H1 (cell line): ENCODE measurements at regions not wholly inside any gene's neighbourhood (a gene's known extent, or its start where the extent isn't known, plus 50 kb on each side); places are given as distances from the start of the nearest gene placed in this dataset.
"Not testable (repeated sequence)": the region's sequence is repeated elsewhere in the genome, so short reads cannot be mapped to it uniquely, and the experiment has no call there.

Experiments
- CTCF ChIA-PET: fragments of 300-600 bp; sonication (Branson Sonifier 250); formaldehyde crosslinking; loops from one replicate; lab custom pipeline; 2021; ENCODE audit not compliant: partially characterized antibody; lab: Charles Lee
- POLR2A ChIA-PET: fragments of 300-600 bp; sonication (Branson Sonifier 250); formaldehyde crosslinking; loops from one replicate; lab custom pipeline; 2021; ENCODE audit warnings: inconsistent platforms; ENCODE audit not compliant: partially characterized antibody; lab: Charles Lee
- DNase-seq, 2 experiments: peaks; one replicate each; pipeline versions ENCODE4 v3.0.0 to v3.0.0-alpha.2; 2010 to 2022; ENCODE audit warnings: low spot score in 2 of 2, low read depth in 1 of 2, mixed read lengths in 1 of 2
- FAIRE-seq: peaks from 2 replicates; lab custom pipeline; 2011; peaks lifted over from hg19 to GRCh38; lab: Jason Lieb, UNC
- H2AFZ ChIP-seq: 2 replicates; pipeline ENCODE4 v1.8.1; 2012; ENCODE audit warnings: low read length, inconsistent platforms
- H2AK5ac ChIP-seq: 2 replicates; pipeline ENCODE4 v1.6.1; 2013; ENCODE audit warnings: low read depth, low read length
- H2BK120ac ChIP-seq: replicated peaks from 2 replicates; pipeline ENCODE3; 2013; ENCODE audit warnings: low read depth, low read length, inconsistent platforms
- H2BK12ac ChIP-seq: 2 replicates; pipeline ENCODE4 v1.6.1; 2013; ENCODE audit warnings: low read depth, low read length
- H2BK15ac ChIP-seq: 2 replicates; pipeline ENCODE4 v1.6.1; 2013; ENCODE audit warnings: low read length
- H2BK20ac ChIP-seq: 2 replicates; pipeline ENCODE4 v1.6.1; 2013; ENCODE audit warnings: low read length
- H2BK5ac ChIP-seq: 2 replicates; pipeline ENCODE4 v1.6.1; 2013; ENCODE audit warnings: low read depth, low read length
- H3K14ac ChIP-seq: 2 replicates; pipeline ENCODE4 v1.6.1; 2013; ENCODE audit warnings: inconsistent platforms; ENCODE audit not compliant: insufficient read length
- H3K18ac ChIP-seq: 2 replicates; pipeline ENCODE4 v1.6.1; 2013; ENCODE audit warnings: low read length; ENCODE audit errors: extremely low read depth
- H3K23ac ChIP-seq: 2 replicates; pipeline ENCODE4 v1.6.1; 2013; ENCODE audit warnings: inconsistent platforms; ENCODE audit not compliant: insufficient read length
- H3K23me2 ChIP-seq: 2 replicates; pipeline ENCODE4 v1.6.1; 2013; ENCODE audit warnings: low read depth, low read length
- H3K27ac ChIP-seq: 2 replicates; pipeline ENCODE4 v1.6.1; 2011; ENCODE audit warnings: low read depth, low read length, inconsistent platforms
- H3K27me3 ChIP-seq, 4 experiments: replicated peaks in 1 of 4; 1 replicate in 1 of 4; 2 replicates in 3 of 4; pipeline versions ENCODE4 v1.6.1 to v1.8.1; 2011 to 2013; ENCODE audit warnings: low read length in 3 of 4, mild to moderate bottlenecking in 3 of 4, inconsistent platforms in 2 of 4, mixed read lengths in 2 of 4, moderate library complexity in 1 of 4; ENCODE audit not compliant: control insufficient read depth in 3 of 4, insufficient read depth in 3 of 4; ENCODE audit errors: extremely low read depth in 1 of 4
- H3K36me3 ChIP-seq, 4 experiments: 2 replicates each; pipeline versions ENCODE4 v1.6.1 to v1.8.1; 2011 to 2013; ENCODE audit warnings: mild to moderate bottlenecking in 4 of 4, low read length in 3 of 4, moderate library complexity in 2 of 4, control low read depth in 1 of 4, inconsistent platforms in 1 of 4; ENCODE audit not compliant: insufficient read depth in 4 of 4, control insufficient read depth in 2 of 4
- H3K4ac ChIP-seq: replicated peaks from 2 replicates; pipeline ENCODE3; 2013; ENCODE audit warnings: low read length, low read depth, mixed read lengths, inconsistent platforms; ENCODE audit not compliant: insufficient read length
- H3K4me1 ChIP-seq, 4 experiments: replicated peaks in 1 of 4; 1 replicate in 1 of 4; 2 replicates in 3 of 4; pipeline versions ENCODE4 v1.6.1 to v1.8.1; 2011 to 2013; ENCODE audit warnings: low read length in 3 of 4, inconsistent platforms in 2 of 4, mixed read lengths in 1 of 4; ENCODE audit not compliant: insufficient read depth in 4 of 4, control insufficient read depth in 3 of 4
- H3K4me2 ChIP-seq, 2 experiments: 2 replicates each; pipeline versions ENCODE4 v1.6.1 to v1.8.1; 2011 to 2013; ENCODE audit warnings: low read depth in 2 of 2, low read length in 2 of 2, control low read depth in 1 of 2, inconsistent platforms in 1 of 2, mild to moderate bottlenecking in 1 of 2; ENCODE audit not compliant: insufficient read depth in 1 of 2
- H3K4me3 ChIP-seq, 4 experiments: fragments of 200-600, 300-600 bp in 1 of 4; sonication (generic), shearing (Covaris generic), sonication (Bioruptor Twin) in 1 of 4; 2 replicates each; pipeline versions ENCODE4 v1.5.1 to v1.8.1; 2011 to 2016; ENCODE audit warnings: low read length in 4 of 4, low read depth in 3 of 4, control low read depth in 2 of 4, inconsistent platforms in 2 of 4, mild to moderate bottlenecking in 2 of 4, mixed read lengths in 1 of 4, moderate library complexity in 1 of 4; ENCODE audit not compliant: insufficient read depth in 2 of 4; ENCODE audit errors: extremely low read depth in 1 of 4
- H3K56ac ChIP-seq: replicated peaks from 2 replicates; pipeline ENCODE3; 2013; ENCODE audit warnings: low read depth, mild to moderate bottlenecking, mixed read lengths, low read length, inconsistent platforms; ENCODE audit not compliant: insufficient read length
- H3K79me1 ChIP-seq: 2 replicates; pipeline ENCODE4 v1.6.1; 2013; ENCODE audit warnings: low read depth, low read length, control low read depth
- H3K79me2 ChIP-seq, 2 experiments: 2 replicates each; pipeline versions ENCODE4 v1.6.1 to v1.8.1; 2012 to 2013; ENCODE audit warnings: low read length in 2 of 2, mild to moderate bottlenecking in 2 of 2, inconsistent platforms in 1 of 2; ENCODE audit not compliant: insufficient read depth in 2 of 2, control insufficient read depth in 1 of 2
- H3K9ac ChIP-seq, 4 experiments: replicated peaks in 1 of 4; 1 replicate in 1 of 4; 2 replicates in 3 of 4; pipeline versions ENCODE4 v1.6.1 to v1.8.1; 2011 to 2013; ENCODE audit warnings: low read depth in 3 of 4, low read length in 3 of 4, control low read depth in 2 of 4, mild to moderate bottlenecking in 2 of 4, moderate library complexity in 2 of 4, inconsistent platforms in 1 of 4; ENCODE audit errors: extremely low read depth in 1 of 4
- H3K9me3 ChIP-seq, 2 experiments: 2 replicates each; pipeline versions ENCODE4 v1.6.1 to v1.8.1; 2012 to 2013; ENCODE audit warnings: mild to moderate bottlenecking in 2 of 2, moderate library complexity in 2 of 2, control low read depth in 1 of 2, inconsistent platforms in 1 of 2, low read depth in 1 of 2, low read length in 1 of 2, mixed read lengths in 1 of 2; ENCODE audit not compliant: insufficient read depth in 2 of 2
- H4K20me1 ChIP-seq, 2 experiments: replicated peaks in 1 of 2; 2 replicates each; pipeline versions ENCODE3 to v1.8.1; 2011 to 2013; ENCODE audit warnings: inconsistent platforms in 2 of 2, low read length in 2 of 2, mild to moderate bottlenecking in 1 of 2; ENCODE audit not compliant: insufficient read depth in 2 of 2, control insufficient read depth in 1 of 2
- H4K5ac ChIP-seq: 2 replicates; pipeline ENCODE4 v1.6.1; 2013; ENCODE audit warnings: low read length, low read depth, mixed read lengths, inconsistent platforms; ENCODE audit not compliant: insufficient read length
- H4K8ac ChIP-seq: 2 replicates; pipeline ENCODE4 v1.8.0; 2013; ENCODE audit warnings: mild to moderate bottlenecking, moderate library complexity, low read length, inconsistent platforms; ENCODE audit not compliant: insufficient read depth; ENCODE audit errors: extremely low read depth
- H4K91ac ChIP-seq: replicated peaks from 2 replicates; pipeline ENCODE3; 2013; ENCODE audit warnings: low read length, mixed read lengths, inconsistent platforms; ENCODE audit not compliant: insufficient read length
- CEBPB ChIP-seq: IDR thresholded peaks from 2 replicates; pipeline ENCODE4 v1.6.1; 2012; ENCODE audit warnings: low read depth, low read length
- WGBS, 2 experiments: shearing (Covaris generic) in 1 of 2; methylation state at CpG; one replicate each; pipeline versions ENCODE4 v1.1.6 to v1.1.7; 2013 to 2015; ENCODE audit warnings: low lambda C conversion rate in 2 of 2, mixed read lengths in 2 of 2, inconsistent platforms in 1 of 2, low coverage in 1 of 2, missing lambda C conversion rate in 1 of 2; ENCODE audit not compliant: insufficient replicate concordance in 2 of 2, insufficient coverage in 1 of 2, insufficient read length in 1 of 2; ENCODE audit errors: extremely low coverage in 1 of 2, missing lambda C conversion rate in 1 of 2; 5-methylcytosine and 5-hydroxymethylcytosine counted together

GRCh38 chr13:37954597-37954996 is 85.0 kb upstream of the TRPC4 start:
- H3K27ac ChIP-seq, FAIRE-seq, H2BK15ac ChIP-seq, H2AK5ac ChIP-seq, H3K4me3 ChIP-seq, H3K56ac ChIP-seq, H2AFZ ChIP-seq, H2BK5ac ChIP-seq, H2BK120ac ChIP-seq, H3K4ac ChIP-seq, H3K79me1 ChIP-seq, DNase-seq, H3K4me1 ChIP-seq, H4K91ac ChIP-seq, H3K9me3 ChIP-seq, H4K8ac ChIP-seq, H3K27me3 ChIP-seq, H3K14ac ChIP-seq, H3K4me2 ChIP-seq, H4K20me1 ChIP-seq, H3K18ac ChIP-seq, POLR2A ChIA-PET, H3K36me3 ChIP-seq, H4K5ac ChIP-seq, H3K79me2 ChIP-seq, H2BK20ac ChIP-seq, H3K9ac ChIP-seq, H3K23me2 ChIP-seq, H2BK12ac ChIP-seq, H3K23ac ChIP-seq: not testable (repeated sequence)
- peak; percentile 74 for TF ChIP-seq CEBPB
- CTCF ChIA-PET: interaction anchor here (0.8 kb wide), 1 partner anchor 12 kb away, joined by 5 read pairs; no protein-coding TSS in a partner anchor
- WGBS, 2 experiments: 99% methylated on average over 8 of the region's 9 CpGs; no CpG with 5 or more reads in 1 of the 2 experiments
